BJ (cell line): ENCODE measurements at regions not wholly inside any gene's neighbourhood (a gene's known extent, or its start where the extent isn't known, plus 50 kb on each side); places are given as distances from the start of the nearest gene placed in this dataset.

Experiments used
- CTCF ChIA-PET: fragments of 350-600 bp; formaldehyde crosslinking; extraction: SDS; loops from one replicate; lab custom pipeline; 2021; ENCODE audit warnings: antibody characterized with exemption, inconsistent platforms; lab: Yijun Ruan, JAX
- POLR2A ChIA-PET: fragments of 300-600 bp; sonication (Branson Sonifier 250); formaldehyde crosslinking; extraction: SDS; loops from one replicate; lab custom pipeline; 2021; ENCODE audit warnings: antibody characterized with exemption; lab: Charles Lee
- DNase-seq: peaks from one replicate; pipeline ENCODE4 v3.0.0-alpha.2; 2011; ENCODE audit warnings: low read depth
- H3K27me3 ChIP-seq: 2 replicates; pipeline ENCODE4 v1.6.0; 2011; ENCODE audit warnings: low read length; ENCODE audit not compliant: control insufficient read depth, insufficient read depth
- H3K36me3 ChIP-seq: 2 replicates; pipeline ENCODE4 v1.5.1; 2011; ENCODE audit warnings: low read length; ENCODE audit not compliant: control insufficient read depth, insufficient read depth
- H3K4me3 ChIP-seq: 2 replicates; pipeline ENCODE4 v1.5.1; 2011; ENCODE audit warnings: low read depth, mild to moderate bottlenecking, control low read depth, low read length
- CTCF ChIP-seq: IDR thresholded peaks from 2 replicates; pipeline ENCODE4 v1.5.1; 2011; ENCODE audit warnings: low read depth, mild to moderate bottlenecking, control low read depth, inconsistent platforms, low read length, moderate library complexity; ENCODE audit not compliant: insufficient read depth

DNA sequence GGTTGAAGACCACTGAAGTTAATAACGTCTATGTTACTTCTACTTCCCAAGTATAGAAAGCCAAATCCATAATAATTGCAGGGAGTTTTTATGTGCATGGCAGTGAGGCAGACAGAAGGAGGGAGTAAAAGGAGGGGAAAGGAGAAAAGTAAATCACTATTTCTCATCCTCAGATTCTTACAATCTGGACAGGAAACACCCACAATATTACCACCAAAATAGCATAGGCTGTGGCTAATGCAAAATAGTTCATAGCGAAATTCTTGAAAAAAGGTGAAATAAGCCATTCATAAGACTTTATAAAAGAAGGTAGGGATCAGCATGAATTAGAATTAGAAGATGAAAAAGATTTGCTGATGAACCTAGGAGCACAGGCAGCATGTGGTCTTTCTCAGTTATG lies 128.1 kb downstream of the KCNJ2 start:
- ChIA-PET CTCF (no interaction called here), POLR2A (no interaction called here)
- H3K27me3 ChIP-seq = no peaks in the 10 kb centered on the region
- TF ChIP-seq CTCF = no peak
- no peak for DNase-seq
- no peak overlapping the region for H3K4me3 ChIP-seq
- H3K36me3 ChIP-seq = no peaks in the 10 kb centered on the region

DNA sequence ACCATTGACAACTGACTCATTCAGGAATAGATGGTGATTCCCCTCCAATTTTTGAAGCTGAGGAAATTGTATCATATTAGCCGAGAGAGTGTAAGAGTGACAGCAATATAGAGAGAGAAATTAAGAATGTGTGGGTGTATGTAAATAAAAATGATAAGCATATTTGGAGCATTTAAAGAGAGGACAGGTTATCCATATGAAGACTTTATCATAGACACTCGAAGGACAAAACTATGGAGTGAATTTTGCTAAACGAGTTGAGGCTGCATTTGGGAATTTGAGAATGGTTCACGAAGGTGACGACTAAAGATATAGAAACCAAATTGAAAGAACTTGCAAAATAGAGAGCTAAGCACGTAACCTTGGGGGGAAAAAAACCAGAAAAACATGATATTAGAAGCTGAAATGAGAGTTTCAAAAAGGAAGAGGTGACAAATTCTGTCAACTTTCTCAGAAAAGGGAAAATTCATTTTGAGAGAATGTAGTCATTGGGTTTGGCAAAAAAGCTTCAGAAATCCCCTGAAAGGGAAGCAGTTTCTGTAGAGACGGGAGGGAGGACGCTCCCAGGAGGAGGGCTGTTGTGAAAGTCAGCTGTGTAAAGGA lies 129.7 kb downstream of the KCNJ2 start:
- H3K36me3 ChIP-seq = no peaks in the 10 kb centered on the region
- DNase-seq = no peak
- ChIA-PET CTCF (interaction anchor here (0.7 kb wide), 1 partner anchor 698 kb away, joined by 3 read pairs; no protein-coding TSS in a partner anchor), POLR2A (no interaction called here)
- no peak for TF ChIP-seq CTCF
- no peaks in the 10 kb centered on the region for H3K27me3 ChIP-seq
- no peak overlapping the region for H3K4me3 ChIP-seq

GRCh38 chr17:70307430-70308225 lies 138.3 kb downstream of the KCNJ2 start:
- no peak for TF ChIP-seq CTCF
- Histone ChIP-seq H3K36me3 (no peaks in the 10 kb centered on the region), H3K27me3 (no peaks in the 10 kb centered on the region), H3K4me3 (no peak overlapping the region)
- DNase-seq = no peak
- POLR2A ChIA-PET = no interaction called here
- CTCF ChIA-PET = interaction anchor here (0.6 kb wide), 1 partner anchor 230 kb away, joined by 3 read pairs; no protein-coding TSS in a partner anchor

DNA sequence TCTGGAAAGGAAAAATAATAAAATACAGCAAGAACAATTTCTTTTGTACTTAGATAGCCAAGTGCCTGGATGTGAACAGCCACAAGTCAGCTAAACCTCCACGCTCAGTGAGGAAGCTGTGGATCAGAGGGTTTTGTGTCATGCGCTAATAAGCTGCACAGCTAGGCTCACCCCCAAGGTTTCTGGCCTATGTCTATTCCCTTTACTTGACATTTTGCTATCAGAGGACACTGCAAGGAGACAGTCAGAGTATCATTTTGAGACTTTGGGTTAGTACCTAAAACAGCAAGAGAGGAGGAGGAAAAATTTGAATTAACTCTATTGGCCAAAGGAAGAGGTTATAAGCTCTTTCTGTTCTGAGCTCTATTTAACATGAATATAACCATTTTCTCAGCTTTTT lies 139.3 kb downstream of the KCNJ2 start:
- CTCF ChIA-PET = interaction anchor here (0.6 kb wide), 1 partner anchor 231 kb away, joined by 3 read pairs; no protein-coding TSS in a partner anchor
- POLR2A ChIA-PET = no interaction called here

More for the DNA sequence above, 139.3 kb downstream of the KCNJ2 start:
- Histone ChIP-seq H3K36me3 (no peaks in the 10 kb centered on the region), H3K27me3 (no peaks in the 10 kb centered on the region), H3K4me3 (no peak overlapping the region)
- DNase-seq = no peak
- TF ChIP-seq CTCF = no peak
